ENCODE measurements at regions not wholly inside any gene's neighbourhood (a gene's known extent, or its start where the extent isn't known, plus 50 kb on each side); places are given as distances from the start of the nearest gene placed in this dataset.

DNA sequence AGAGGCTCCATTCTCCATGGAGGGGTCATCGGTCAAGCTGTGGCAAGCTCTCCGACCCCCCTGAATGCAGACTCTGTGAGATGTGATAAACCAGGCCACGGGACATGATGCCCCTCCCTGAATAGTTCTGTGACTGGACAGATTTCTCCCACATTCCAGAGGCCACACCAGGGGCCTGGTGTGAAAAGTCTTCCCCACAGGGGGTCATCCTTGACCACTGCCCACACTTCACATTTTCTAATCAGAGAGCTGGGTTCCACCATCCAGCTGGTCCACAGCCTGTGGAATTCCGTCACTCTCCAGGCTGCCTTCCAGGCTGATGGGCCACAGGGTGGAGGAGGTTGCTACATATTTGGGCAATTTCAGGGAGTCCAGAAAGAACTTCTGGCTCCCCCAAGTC, 51.3 kb upstream of the CYRIA start:
- no peak for DNase-seq (ENCODE audit: low read depth)

DNA sequence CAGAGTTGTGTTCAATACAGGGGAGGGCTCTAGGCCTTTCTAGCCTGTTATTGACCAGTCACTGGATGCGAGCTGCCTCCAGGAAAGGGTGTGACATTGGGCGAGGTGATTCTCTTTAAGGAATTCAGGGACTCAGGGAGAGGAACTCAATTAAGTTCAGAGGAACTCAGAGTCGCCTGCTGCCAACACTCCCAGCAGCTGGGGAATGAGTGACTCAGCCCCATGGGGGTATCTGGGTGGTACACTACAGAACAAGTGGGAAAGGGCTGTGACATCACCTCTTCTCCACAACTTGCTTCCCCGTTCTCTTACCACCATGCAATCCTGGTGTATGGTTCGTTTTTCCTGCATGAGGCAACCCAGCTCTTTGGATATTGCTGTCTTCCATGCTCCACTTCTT, 50.4 kb upstream of the CYRIA start:
- no peak overlapping the region for H3K4me3 ChIP-seq (ENCODE audit: low read depth, low read length)
- no peak for DNase-seq (ENCODE audit: low read depth)
- TF ChIP-seq, protein P1, sequence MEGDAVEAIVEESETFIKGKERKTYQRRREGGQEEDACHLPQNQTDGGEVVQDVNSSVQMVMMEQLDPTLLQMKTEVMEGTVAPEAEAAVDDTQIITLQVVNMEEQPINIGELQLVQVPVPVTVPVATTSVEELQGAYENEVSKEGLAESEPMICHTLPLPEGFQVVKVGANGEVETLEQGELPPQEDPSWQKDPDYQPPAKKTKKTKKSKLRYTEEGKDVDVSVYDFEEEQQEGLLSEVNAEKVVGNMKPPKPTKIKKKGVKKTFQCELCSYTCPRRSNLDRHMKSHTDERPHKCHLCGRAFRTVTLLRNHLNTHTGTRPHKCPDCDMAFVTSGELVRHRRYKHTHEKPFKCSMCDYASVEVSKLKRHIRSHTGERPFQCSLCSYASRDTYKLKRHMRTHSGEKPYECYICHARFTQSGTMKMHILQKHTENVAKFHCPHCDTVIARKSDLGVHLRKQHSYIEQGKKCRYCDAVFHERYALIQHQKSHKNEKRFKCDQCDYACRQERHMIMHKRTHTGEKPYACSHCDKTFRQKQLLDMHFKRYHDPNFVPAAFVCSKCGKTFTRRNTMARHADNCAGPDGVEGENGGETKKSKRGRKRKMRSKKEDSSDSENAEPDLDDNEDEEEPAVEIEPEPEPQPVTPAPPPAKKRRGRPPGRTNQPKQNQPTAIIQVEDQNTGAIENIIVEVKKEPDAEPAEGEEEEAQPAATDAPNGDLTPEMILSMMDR (conservative IDR thresholded peaks at IDR 0.05; ENCODE audit: low read depth, low read length), result no peak

More for the DNA sequence above, 51.3 kb upstream of the CYRIA start:
- H3K4me3 ChIP-seq (ENCODE audit: low read depth, low read length), result no peak overlapping the region
- TF ChIP-seq, protein P1 (conservative IDR thresholded peaks at IDR 0.05; ENCODE audit: low read depth, low read length), result no peak
